Naive B cell (primary cell): ENCODE measurements at regions not wholly inside any gene's neighbourhood (a gene's known extent, or its start where the extent isn't known, plus 50 kb on each side); places are given as distances from the start of the nearest gene placed in this dataset.
A peak's percentile ranks its signal among the peaks of the same experiment; 100 is the strongest.
"Not testable (repeated sequence)": the region's sequence is repeated elsewhere in the genome, so short reads cannot be mapped to it uniquely, and the experiment has no call there.

Experiments
- ATAC-seq, 2 donors: fragments of 150-1000 bp; cut with Tn5 transposase; 2 replicates each; pipeline ENCODE4 v1.10.0; 2021; ENCODE audit warnings: low read depth in 2 of 2, mild to moderate bottlenecking in 2 of 2, moderate library complexity in 2 of 2
- DNase-seq: peaks from one replicate; pipeline ENCODE4 v3.0.0; 2022
- H3K27ac Mint-ChIP-seq, 6 donors: one replicate each; pipeline ENCODE4 v1.8.0; 2020 to 2022; ENCODE audit warnings: mild to moderate bottlenecking in 6 of 6, mixed read lengths in 6 of 6, moderate library complexity in 5 of 6, inconsistent platforms in 2 of 6
- H3K27me3 Mint-ChIP-seq, 3 donors: one replicate each; pipeline ENCODE4 v1.8.0; 2021 to 2022; ENCODE audit warnings: mixed read lengths in 3 of 3, mild to moderate bottlenecking in 1 of 3
- H3K36me3 Mint-ChIP-seq, 2 donors: one replicate each; pipeline ENCODE4 v1.8.0; 2020 to 2022; ENCODE audit warnings: mixed read lengths in 2 of 2, inconsistent platforms in 1 of 2, mild to moderate bottlenecking in 1 of 2
- H3K4me1 Mint-ChIP-seq, 3 donors: one replicate each; pipeline ENCODE4 v1.8.0; 2020 to 2022; ENCODE audit warnings: mixed read lengths in 3 of 3, inconsistent platforms in 1 of 3, mild to moderate bottlenecking in 1 of 3, moderate library complexity in 1 of 3
- H3K4me3 Mint-ChIP-seq, 8 donors: one replicate each; pipeline ENCODE4 v1.8.0; 2020 to 2022; ENCODE audit warnings: mild to moderate bottlenecking in 8 of 8, mixed read lengths in 8 of 8, moderate library complexity in 8 of 8, inconsistent platforms in 2 of 8
- H3K9me3 Mint-ChIP-seq, 7 donors: one replicate each; pipeline ENCODE4 v1.8.0; 2020 to 2022; ENCODE audit warnings: mixed read lengths in 7 of 7, mild to moderate bottlenecking in 5 of 7, inconsistent platforms in 2 of 7, moderate library complexity in 1 of 7

DNA sequence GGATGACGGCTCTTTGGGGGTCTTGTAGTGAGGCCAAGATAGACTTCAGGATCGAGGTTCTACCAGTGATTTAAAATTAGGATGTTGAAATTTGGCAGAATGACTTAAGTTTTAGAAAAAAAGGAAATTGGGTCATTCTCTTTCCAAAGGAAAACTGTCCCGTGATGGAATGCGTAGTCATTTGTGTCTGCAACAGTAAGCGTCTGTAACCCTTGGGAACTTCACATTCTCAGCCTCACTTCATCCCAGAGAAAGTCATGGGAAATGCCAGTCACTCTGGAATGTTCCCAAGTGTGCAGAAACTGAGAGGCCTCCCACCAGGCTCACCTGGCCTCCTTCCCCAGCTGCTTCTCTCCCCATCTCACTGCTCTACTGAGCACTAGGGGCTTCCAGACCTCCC lies 5441.4 kb upstream of the TPTE start:
- H3K9me3 Mint-ChIP-seq, H3K27ac Mint-ChIP-seq, H3K4me1 Mint-ChIP-seq, H3K4me3 Mint-ChIP-seq, DNase-seq, H3K27me3 Mint-ChIP-seq, H3K36me3 Mint-ChIP-seq, ATAC-seq: not testable (repeated sequence)

GRCh38 chr21:5084246-5084645 lies 5437.1 kb upstream of the TPTE start:
- not testable (repeated sequence) for ATAC-seq, DNase-seq, H3K9me3 Mint-ChIP-seq, H3K36me3 Mint-ChIP-seq, H3K27me3 Mint-ChIP-seq, H3K4me3 Mint-ChIP-seq, H3K4me1 Mint-ChIP-seq, H3K27ac Mint-ChIP-seq

DNA sequence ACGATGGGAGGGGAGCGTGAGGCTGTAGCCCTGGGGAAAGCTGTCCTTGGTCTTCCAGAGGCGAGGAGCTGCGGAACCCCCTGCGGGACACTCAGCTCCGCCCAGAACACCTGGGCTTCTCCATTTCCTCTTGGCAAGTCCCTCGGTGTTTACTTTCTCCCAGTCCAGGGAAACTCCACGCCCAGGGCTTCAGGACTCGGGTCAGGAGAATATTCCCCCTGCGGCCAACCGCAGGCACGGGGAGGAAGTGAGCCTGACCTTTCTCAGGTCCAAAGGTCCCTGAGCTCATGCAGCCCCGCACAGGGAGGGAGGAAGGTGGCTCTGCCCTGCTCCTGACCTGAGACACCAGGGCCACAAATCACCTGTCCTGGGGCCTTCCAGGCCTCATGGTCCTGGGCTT lies 5435.9 kb upstream of the TPTE start:
- H3K4me3 Mint-ChIP-seq, H3K27ac Mint-ChIP-seq, DNase-seq, H3K9me3 Mint-ChIP-seq, H3K36me3 Mint-ChIP-seq, ATAC-seq, H3K27me3 Mint-ChIP-seq, H3K4me1 Mint-ChIP-seq: not testable (repeated sequence)

DNA sequence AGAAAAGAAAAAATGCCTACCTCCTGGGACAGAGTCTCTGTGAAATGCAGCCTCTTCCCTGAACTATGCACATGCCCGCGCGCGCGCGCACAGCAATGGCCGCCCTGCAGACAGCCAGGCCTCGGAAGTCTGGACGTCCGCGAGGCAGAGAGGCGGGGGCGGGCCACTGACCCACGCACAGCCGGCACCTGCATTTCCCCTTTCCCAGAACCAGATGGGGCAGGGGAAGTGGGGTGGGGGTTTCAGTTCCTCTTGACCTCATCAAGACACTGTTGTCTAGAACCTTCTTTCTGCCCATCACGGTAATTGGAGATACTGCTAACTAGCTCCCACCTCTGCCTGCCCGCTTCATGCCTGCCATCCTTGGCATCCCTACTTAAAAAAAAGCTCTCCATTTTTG lies 5435.0 kb upstream of the TPTE start:
- DNase-seq: peak; percentile 83
- Mint-ChIP-seq H3K27ac (peak overlapping the region; percentile 41 to 96 (median 72)), H3K4me3 (peak overlapping the region in 2 of 8 donors; percentile 31 to 53)
- ATAC-seq: peak; percentile 84 to 85
- H3K4me1 Mint-ChIP-seq, H3K27me3 Mint-ChIP-seq, H3K9me3 Mint-ChIP-seq, H3K36me3 Mint-ChIP-seq: not testable (repeated sequence)

GRCh38 chr21:5088820-5089219 lies 5432.6 kb upstream of the TPTE start:
- not testable (repeated sequence) for H3K27ac Mint-ChIP-seq, DNase-seq, H3K9me3 Mint-ChIP-seq, H3K4me1 Mint-ChIP-seq, H3K4me3 Mint-ChIP-seq, H3K27me3 Mint-ChIP-seq, H3K36me3 Mint-ChIP-seq
- peak; percentile 16 to 29 for ATAC-seq

- not testable (repeated sequence) for H3K4me1 Mint-ChIP-seq, H3K27me3 Mint-ChIP-seq, H3K9me3 Mint-ChIP-seq, DNase-seq, H3K36me3 Mint-ChIP-seq, ATAC-seq
- Mint-ChIP-seq H3K4me3 (peak overlapping the region in 1 of 8 donors; percentile 37), H3K27ac (peak overlapping the region in 2 of 6 donors; percentile 58 to 87)
Measured at GRCh38 chr21:5089399-5090089, 5431.8 kb upstream of the TPTE start.

- H3K4me1 Mint-ChIP-seq, H3K27me3 Mint-ChIP-seq, ATAC-seq, DNase-seq, H3K4me3 Mint-ChIP-seq, H3K9me3 Mint-ChIP-seq, H3K36me3 Mint-ChIP-seq: not testable (repeated sequence)
- H3K27ac Mint-ChIP-seq: peak overlapping the region in 1 of 6 donors; percentile 69
Measured at GRCh38 chr21:5090132-5091079, 5431.0 kb upstream of the TPTE start.

- ATAC-seq: not testable (repeated sequence)
Measured at GRCh38 chr21:5091274-5091673, 5430.1 kb upstream of the TPTE start.

GRCh38 chr21:5095628-5096027 lies 5425.8 kb upstream of the TPTE start:
- not testable (repeated sequence) for H3K9me3 Mint-ChIP-seq

More at GRCh38 chr21:5091274-5091673, 5430.1 kb upstream of the TPTE start:
- not testable (repeated sequence) for H3K4me1 Mint-ChIP-seq, H3K27ac Mint-ChIP-seq, H3K27me3 Mint-ChIP-seq, H3K4me3 Mint-ChIP-seq, H3K36me3 Mint-ChIP-seq, DNase-seq, H3K9me3 Mint-ChIP-seq

GRCh38 chr21:5098010-5098743 lies 5423.2 kb upstream of the TPTE start:
- H3K36me3 Mint-ChIP-seq, H3K27ac Mint-ChIP-seq, H3K4me1 Mint-ChIP-seq, H3K27me3 Mint-ChIP-seq, H3K9me3 Mint-ChIP-seq, H3K4me3 Mint-ChIP-seq, ATAC-seq, DNase-seq: not testable (repeated sequence)

More at GRCh38 chr21:5095628-5096027, 5425.8 kb upstream of the TPTE start:
- H3K27ac Mint-ChIP-seq, H3K4me3 Mint-ChIP-seq, DNase-seq, H3K27me3 Mint-ChIP-seq, H3K4me1 Mint-ChIP-seq, H3K36me3 Mint-ChIP-seq, ATAC-seq: not testable (repeated sequence)

DNA sequence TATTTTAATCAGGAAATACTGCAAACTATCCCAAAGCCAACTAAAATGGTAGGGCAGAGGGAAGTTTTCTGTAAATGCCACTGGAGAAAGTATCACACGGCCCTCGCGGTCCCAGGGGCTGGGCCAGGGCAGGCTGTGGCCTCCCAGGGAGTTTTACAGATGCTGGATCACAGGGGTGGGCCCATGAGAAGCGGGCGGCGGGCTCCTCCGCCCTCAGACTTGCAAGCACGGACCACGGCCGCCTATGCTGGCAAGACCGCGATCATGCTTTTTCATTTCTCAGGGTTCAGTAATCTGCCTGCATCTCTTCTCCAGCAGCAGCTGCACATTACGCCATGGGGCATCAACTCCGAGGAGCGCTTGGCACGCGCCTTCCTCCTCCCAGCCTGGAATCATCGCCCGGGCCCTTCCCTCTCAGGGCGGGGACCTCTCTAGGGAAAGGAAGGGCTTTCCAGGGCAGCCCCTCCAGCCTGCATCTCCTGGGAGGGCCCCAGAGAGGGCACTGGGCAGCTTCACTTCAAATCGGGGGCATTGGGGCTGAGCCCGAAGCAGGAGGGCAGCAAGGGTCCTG lies 5420.7 kb upstream of the TPTE start:
- H3K27ac Mint-ChIP-seq, H3K36me3 Mint-ChIP-seq, H3K9me3 Mint-ChIP-seq, H3K27me3 Mint-ChIP-seq, ATAC-seq, DNase-seq, H3K4me3 Mint-ChIP-seq: not testable (repeated sequence)
- peaks cover 0 to 15% (median 5%) of the 10 kb centered on the region in 3 donors for H3K4me1 Mint-ChIP-seq

- DNase-seq (peak; percentile 91), ATAC-seq (peak; percentile 74 to 77)
- H3K27me3 Mint-ChIP-seq, H3K9me3 Mint-ChIP-seq, H3K36me3 Mint-ChIP-seq: not testable (repeated sequence)
- Mint-ChIP-seq H3K4me1 (peaks cover 0 to 15% (median 5%) of the 10 kb centered on the region in 3 donors), H3K4me3 (peak overlapping the region; percentile 75 to 94 (median 90)), H3K27ac (peak overlapping the region; percentile 94 to 99 (median 98))
Measured at GRCh38 chr21:5101749-5102148, 5419.6 kb upstream of the TPTE start.

- H3K36me3 Mint-ChIP-seq, H3K27me3 Mint-ChIP-seq, H3K9me3 Mint-ChIP-seq: not testable (repeated sequence)
- peak; percentile 21 to 26 for ATAC-seq
- Mint-ChIP-seq H3K4me1 (peaks cover 0 to 15% (median 5%) of the 10 kb centered on the region in 3 donors), H3K4me3 (peak overlapping the region; percentile 65 to 91 (median 80)), H3K27ac (peak overlapping the region; percentile 86 to 100 (median 98))
- peak; percentile 70 for DNase-seq
Measured at GRCh38 chr21:5103880-5104561, 5417.4 kb upstream of the TPTE start.
